ENCODE measurements at regions not wholly inside any gene's neighbourhood (a gene's known extent, or its start where the extent isn't known, plus 50 kb on each side); places are given as distances from the start of the nearest gene placed in this dataset.

- no peak for DNase-seq
Observed at GRCh38 chr4:116397714-116398113, 687.7 kb downstream of the TRAM1L1 start.

GRCh38 chr4:116397291-116397690 is 688.1 kb downstream of the TRAM1L1 start:
- no peak for DNase-seq

- DNase-seq: no peak
Observed at GRCh38 chr4:116395408-116395807, 690.0 kb downstream of the TRAM1L1 start.

GRCh38 chr4:116391020-116391419 is 694.4 kb downstream of the TRAM1L1 start:
- DNase-seq: no peak

GRCh38 chr4:116389139-116389538 is 696.2 kb downstream of the TRAM1L1 start:
- DNase-seq: no peak

GRCh38 chr4:116387937-116388474 is 697.4 kb downstream of the TRAM1L1 start:
- no peak for DNase-seq

GRCh38 chr4:116386856-116387255 is 698.5 kb downstream of the TRAM1L1 start:
- DNase-seq: no peak

- DNase-seq: no peak
Observed at GRCh38 chr4:116385583-116385982, 699.8 kb downstream of the TRAM1L1 start.

GRCh38 chr4:116374815-116375214 is 710.6 kb downstream of the TRAM1L1 start:
- no peak for DNase-seq

- DNase-seq: no peak
Observed at GRCh38 chr4:116362583-116362982, 722.8 kb downstream of the TRAM1L1 start.

- no peak for DNase-seq
Observed at GRCh38 chr4:116361790-116362189, 723.6 kb downstream of the TRAM1L1 start.

GRCh38 chr4:116358633-116359222 is 726.6 kb downstream of the TRAM1L1 start:
- peak; percentile 9 to 61 for DNase-seq

GRCh38 chr4:116357758-116358157 is 727.6 kb downstream of the TRAM1L1 start:
- no peak for DNase-seq

- DNase-seq: no peak
Observed at GRCh38 chr4:116346750-116347149, 738.6 kb downstream of the TRAM1L1 start.

GRCh38 chr4:116343809-116344208 is 741.6 kb downstream of the TRAM1L1 start:
- peak in 1 of 2 donors; percentile 24 for DNase-seq

GRCh38 chr4:116342143-116342542 is 743.2 kb downstream of the TRAM1L1 start:
- no peak for DNase-seq

GRCh38 chr4:116332508-116332907 is 752.9 kb downstream of the TRAM1L1 start:
- no peak for DNase-seq

GRCh38 chr4:116328261-116328860 is 757.0 kb downstream of the TRAM1L1 start:
- peak in 1 of 2 donors; percentile 55 for DNase-seq

- no peak for DNase-seq
Observed at GRCh38 chr4:116323606-116324005, 761.8 kb downstream of the TRAM1L1 start.

- DNase-seq: no peak
Observed at GRCh38 chr4:116321471-116321870, 763.9 kb downstream of the TRAM1L1 start.

GRCh38 chr4:116320859-116321258 is 764.5 kb downstream of the TRAM1L1 start:
- DNase-seq: no peak

GRCh38 chr4:116303736-116304188 is 781.6 kb downstream of the TRAM1L1 start:
- no peak for DNase-seq

- no peak for DNase-seq
Observed at GRCh38 chr4:116302990-116303735, 782.2 kb downstream of the TRAM1L1 start.

- DNase-seq: no peak
Observed at GRCh38 chr4:116275006-116275405, 810.4 kb downstream of the TRAM1L1 start.

Measured in bone marrow (tissue), 2 donors.